Naive B cell (primary cell): ENCODE measurements at regions not wholly inside any gene's neighbourhood (a gene's known extent, or its start where the extent isn't known, plus 50 kb on each side); places are given as distances from the start of the nearest gene placed in this dataset.

Experiments used
- ATAC-seq, 2 donors: fragments of 150-1000 bp; cut with Tn5 transposase; 2 replicates each; pipeline ENCODE4 v1.10.0; 2021; ENCODE audit warnings: low read depth in 2 of 2, mild to moderate bottlenecking in 2 of 2, moderate library complexity in 2 of 2
- DNase-seq: peaks from one replicate; pipeline ENCODE4 v3.0.0; 2022
- H3K27ac Mint-ChIP-seq, 6 donors: one replicate each; pipeline ENCODE4 v1.8.0; 2020 to 2022; ENCODE audit warnings: mild to moderate bottlenecking in 6 of 6, mixed read lengths in 6 of 6, moderate library complexity in 5 of 6, inconsistent platforms in 2 of 6
- H3K27me3 Mint-ChIP-seq, 3 donors: one replicate each; pipeline ENCODE4 v1.8.0; 2021 to 2022; ENCODE audit warnings: mixed read lengths in 3 of 3, mild to moderate bottlenecking in 1 of 3
- H3K36me3 Mint-ChIP-seq, 2 donors: one replicate each; pipeline ENCODE4 v1.8.0; 2020 to 2022; ENCODE audit warnings: mixed read lengths in 2 of 2, inconsistent platforms in 1 of 2, mild to moderate bottlenecking in 1 of 2
- H3K4me1 Mint-ChIP-seq, 3 donors: one replicate each; pipeline ENCODE4 v1.8.0; 2020 to 2022; ENCODE audit warnings: mixed read lengths in 3 of 3, inconsistent platforms in 1 of 3, mild to moderate bottlenecking in 1 of 3, moderate library complexity in 1 of 3
- H3K4me3 Mint-ChIP-seq, 8 donors: one replicate each; pipeline ENCODE4 v1.8.0; 2020 to 2022; ENCODE audit warnings: mild to moderate bottlenecking in 8 of 8, mixed read lengths in 8 of 8, moderate library complexity in 8 of 8, inconsistent platforms in 2 of 8
- H3K9me3 Mint-ChIP-seq, 7 donors: one replicate each; pipeline ENCODE4 v1.8.0; 2020 to 2022; ENCODE audit warnings: mixed read lengths in 7 of 7, mild to moderate bottlenecking in 5 of 7, inconsistent platforms in 2 of 7, moderate library complexity in 1 of 7

DNA sequence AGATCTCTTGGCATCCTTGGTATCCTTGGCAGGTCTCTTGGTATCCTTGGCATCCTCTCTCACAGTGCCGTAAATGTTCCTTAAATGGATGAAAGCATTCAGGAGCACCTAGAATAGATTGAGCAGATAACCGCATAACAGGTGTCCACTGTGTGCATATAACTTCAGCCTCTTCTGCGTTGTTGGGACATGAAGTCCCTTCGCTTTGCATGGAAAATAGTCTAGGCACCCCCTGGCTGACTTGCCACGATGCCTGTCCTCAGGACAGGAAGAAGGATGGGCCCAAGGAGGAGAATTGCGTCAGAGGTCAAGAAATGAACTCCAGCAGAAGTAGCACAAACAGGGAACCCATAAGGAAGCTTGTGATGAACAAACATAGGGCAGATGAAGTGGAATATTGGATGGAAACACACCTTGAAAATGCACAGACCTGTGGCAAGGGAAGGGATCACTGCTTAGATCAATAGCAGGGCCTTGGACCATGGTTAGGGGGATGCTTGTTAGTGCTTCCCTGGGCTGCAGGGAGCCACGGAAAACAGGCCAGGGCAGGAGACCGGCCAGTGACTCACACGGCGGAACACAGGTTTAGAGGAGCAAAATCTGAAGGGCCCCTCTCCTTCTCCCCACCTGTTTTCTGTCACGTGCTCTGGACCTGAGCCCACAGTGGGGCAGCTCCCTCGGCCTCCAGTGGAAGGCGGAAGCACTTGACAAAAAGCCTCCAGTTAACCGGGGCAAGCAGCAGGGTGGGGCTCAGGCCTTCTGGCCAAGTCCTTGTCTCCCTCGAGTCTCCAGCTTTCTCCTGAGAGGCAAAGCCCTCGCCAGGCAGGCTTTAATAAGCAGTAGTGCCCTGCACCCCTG is 99.2 kb upstream of the ASAP2 start:
- no peak for ATAC-seq
- Mint-ChIP-seq H3K36me3 (no peaks in the 10 kb centered on the region), H3K27me3 (peaks cover 3 to 5% (median 4%) of the 10 kb centered on the region in 3 donors)

DNA sequence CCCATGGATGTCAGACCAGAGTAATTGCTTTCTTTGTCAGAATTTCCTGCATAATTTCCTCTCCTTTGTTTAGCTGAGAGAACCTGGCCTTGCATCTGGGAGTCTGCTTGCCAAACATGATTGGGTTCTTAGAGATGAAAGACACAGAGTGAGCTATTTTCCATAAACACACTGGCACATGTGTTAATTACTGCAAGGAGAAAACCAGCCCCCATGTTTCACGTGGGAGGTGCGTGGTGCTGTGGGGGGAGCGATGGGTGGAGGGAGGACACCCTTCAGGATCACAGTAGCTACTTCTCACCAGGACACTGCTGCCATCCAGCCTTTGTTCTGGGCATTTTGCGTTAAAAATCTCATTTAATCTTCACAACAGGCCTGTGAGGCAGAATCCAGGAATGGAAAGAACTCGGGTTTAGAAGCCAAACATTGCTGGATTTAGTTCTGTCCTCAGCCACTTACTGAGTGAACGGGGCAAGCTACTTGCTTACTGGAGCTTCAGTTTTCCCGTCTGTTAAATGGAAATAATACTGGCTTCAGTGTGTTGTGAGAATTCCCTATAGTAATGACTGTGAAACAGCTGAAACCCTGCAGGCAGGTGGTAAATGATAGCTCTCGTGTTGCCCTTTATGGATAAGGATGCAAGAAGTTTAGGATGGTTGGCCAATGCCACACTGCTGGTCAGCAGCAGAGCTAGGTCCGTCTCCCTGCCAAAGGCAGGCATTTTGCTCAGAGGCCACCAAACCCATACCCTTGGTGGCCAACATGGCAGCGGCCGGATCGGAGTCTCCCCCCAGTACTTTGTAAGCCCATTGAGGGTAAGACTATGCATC is 100.1 kb upstream of the ASAP2 start:
- Mint-ChIP-seq H3K27me3 (no peaks in the 10 kb centered on the region), H3K36me3 (no peaks in the 10 kb centered on the region), H3K4me1 (no peaks in the 10 kb centered on the region), H3K4me3 (no peak overlapping the region), H3K9me3 (no peaks in the 10 kb centered on the region), H3K27ac (no peak overlapping the region)
- ATAC-seq (no peak), DNase-seq (no peak)

More for the DNA sequence above, 99.2 kb upstream of the ASAP2 start:
- Mint-ChIP-seq H3K4me1 (peaks cover 0 to 2% (median 0%) of the 10 kb centered on the region in 3 donors), H3K4me3 (no peak overlapping the region), H3K27ac (no peak overlapping the region), H3K9me3 (no peaks in the 10 kb centered on the region)
- no peak for DNase-seq

DNA sequence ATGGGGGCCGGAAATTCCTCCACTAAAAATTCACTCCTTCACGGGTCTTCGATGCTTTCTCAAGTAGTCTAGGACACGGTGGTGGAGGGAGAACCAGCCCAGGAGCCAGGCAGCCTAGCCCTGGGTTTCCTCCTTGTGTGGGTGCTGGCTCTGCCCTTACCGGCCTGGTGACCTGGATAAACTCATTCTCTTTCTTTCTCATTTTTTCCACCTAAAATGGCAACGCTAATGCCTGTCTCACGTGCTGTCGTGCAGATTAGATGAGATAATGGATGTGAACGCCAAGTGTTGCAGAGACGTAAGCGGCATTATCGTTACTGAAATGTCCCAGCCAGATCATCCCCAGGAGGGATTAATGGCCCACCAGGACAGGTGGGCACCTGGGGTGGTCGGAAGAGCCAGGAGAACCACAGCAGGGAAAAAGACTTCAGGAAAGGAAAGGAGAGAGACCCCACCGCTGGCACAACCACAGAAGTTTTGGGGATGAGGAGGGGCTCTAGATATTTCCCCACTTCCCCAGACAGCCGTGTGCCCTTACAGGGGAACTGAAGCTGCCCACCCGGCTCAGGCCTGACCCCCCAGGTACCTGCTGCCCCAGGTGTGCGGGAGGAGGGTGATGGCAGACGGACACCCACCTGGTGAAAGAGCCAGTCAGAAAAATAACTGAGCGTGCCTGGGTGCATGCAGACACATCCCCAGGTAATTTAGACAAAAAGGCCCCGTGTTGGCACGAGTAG is 100.8 kb upstream of the ASAP2 start:
- H3K27me3 Mint-ChIP-seq = no peaks in the 10 kb centered on the region
- H3K27ac Mint-ChIP-seq = no peak overlapping the region
- no peaks in the 10 kb centered on the region for H3K4me1 Mint-ChIP-seq
- H3K4me3 Mint-ChIP-seq = no peak overlapping the region
- H3K9me3 Mint-ChIP-seq = no peaks in the 10 kb centered on the region
- ATAC-seq (no peak), DNase-seq (no peak)
- H3K36me3 Mint-ChIP-seq = no peaks in the 10 kb centered on the region

- Mint-ChIP-seq H3K4me1 (peaks cover 0 to 2% (median 0%) of the 10 kb centered on the region in 3 donors), H3K27me3 (peaks cover 0 to 5% (median 0%) of the 10 kb centered on the region in 3 donors), H3K9me3 (no peaks in the 10 kb centered on the region), H3K36me3 (no peaks in the 10 kb centered on the region), H3K4me3 (no peak overlapping the region), H3K27ac (no peak overlapping the region)
- ATAC-seq = no peak
- DNase-seq = no peak
These were observed 100.3 kb upstream of the MBOAT2 start for GRCh38 chr2:9103663-9104277.

DNA sequence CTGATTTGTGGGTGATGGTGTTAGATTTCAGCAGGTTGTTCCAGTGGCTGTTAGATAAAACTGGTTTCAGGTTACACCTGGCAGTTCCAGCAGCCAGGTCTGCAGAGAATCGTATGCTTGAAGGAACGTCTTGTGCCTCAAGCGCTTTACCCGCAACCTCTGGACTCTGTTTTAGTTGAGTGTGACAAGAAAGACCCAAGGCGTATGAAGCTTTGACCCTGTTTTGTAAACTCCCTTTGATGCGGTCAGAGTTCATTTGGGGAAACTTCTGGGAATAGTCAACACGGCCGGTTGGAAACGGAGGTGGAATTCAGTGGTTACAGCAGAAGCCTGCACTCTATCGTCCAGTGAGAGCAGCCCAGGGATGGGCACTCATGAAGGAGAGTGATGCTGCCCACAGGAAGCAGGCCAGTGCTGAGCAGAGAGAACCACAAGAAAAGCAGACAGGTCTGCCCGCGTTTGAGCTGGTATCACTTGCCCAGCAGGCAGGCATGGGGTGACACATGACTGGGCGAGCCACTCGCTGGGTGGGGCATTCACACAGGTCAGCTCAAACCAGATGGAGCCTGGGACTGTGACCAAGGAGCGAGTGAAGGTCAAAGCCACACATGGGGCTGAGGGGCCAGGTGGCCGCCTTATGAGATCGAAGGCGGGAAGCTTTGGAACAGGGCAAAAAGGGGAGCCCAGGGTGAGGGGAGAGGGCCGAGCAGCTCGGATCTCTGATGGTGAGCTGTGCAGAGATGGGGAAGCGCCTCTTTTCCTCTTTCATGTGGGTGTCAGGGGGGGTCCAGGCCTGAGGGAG is 99.6 kb upstream of the MBOAT2 start:
- ATAC-seq (no peak), DNase-seq (no peak)
- Mint-ChIP-seq H3K27ac (no peak overlapping the region), H3K36me3 (no peaks in the 10 kb centered on the region), H3K4me3 (no peak overlapping the region), H3K27me3 (peaks cover 0 to 5% (median 0%) of the 10 kb centered on the region in 3 donors), H3K4me1 (peaks cover 0 to 2% (median 0%) of the 10 kb centered on the region in 3 donors), H3K9me3 (no peaks in the 10 kb centered on the region)

GRCh38 chr2:9101763-9102425 is 98.4 kb upstream of the MBOAT2 start:
- H3K4me1 Mint-ChIP-seq = peaks cover 0 to 2% (median 0%) of the 10 kb centered on the region in 3 donors
- no peaks in the 10 kb centered on the region for H3K9me3 Mint-ChIP-seq
- H3K27me3 Mint-ChIP-seq = peaks cover 0 to 13% (median 5%) of the 10 kb centered on the region in 3 donors
- ATAC-seq (no peak), DNase-seq (no peak)
- H3K36me3 Mint-ChIP-seq = no peaks in the 10 kb centered on the region
- no peak overlapping the region for H3K27ac Mint-ChIP-seq
- no peak overlapping the region for H3K4me3 Mint-ChIP-seq

GRCh38 chr2:9100080-9100876 is 96.8 kb upstream of the MBOAT2 start:
- H3K4me1 Mint-ChIP-seq = peaks cover 0 to 6% (median 0%) of the 10 kb centered on the region in 3 donors
- H3K9me3 Mint-ChIP-seq = no peaks in the 10 kb centered on the region
- no peak for DNase-seq
- H3K36me3 Mint-ChIP-seq = no peaks in the 10 kb centered on the region
- no peak overlapping the region for H3K27ac Mint-ChIP-seq
- H3K27me3 Mint-ChIP-seq = peaks cover 5 to 21% (median 12%) of the 10 kb centered on the region in 3 donors
- no peak for ATAC-seq
- no peak overlapping the region for H3K4me3 Mint-ChIP-seq

GRCh38 chr2:9099341-9099751 is 95.9 kb upstream of the MBOAT2 start:
- DNase-seq = no peak
- Mint-ChIP-seq H3K4me3 (no peak overlapping the region), H3K27ac (no peak overlapping the region)

DNA sequence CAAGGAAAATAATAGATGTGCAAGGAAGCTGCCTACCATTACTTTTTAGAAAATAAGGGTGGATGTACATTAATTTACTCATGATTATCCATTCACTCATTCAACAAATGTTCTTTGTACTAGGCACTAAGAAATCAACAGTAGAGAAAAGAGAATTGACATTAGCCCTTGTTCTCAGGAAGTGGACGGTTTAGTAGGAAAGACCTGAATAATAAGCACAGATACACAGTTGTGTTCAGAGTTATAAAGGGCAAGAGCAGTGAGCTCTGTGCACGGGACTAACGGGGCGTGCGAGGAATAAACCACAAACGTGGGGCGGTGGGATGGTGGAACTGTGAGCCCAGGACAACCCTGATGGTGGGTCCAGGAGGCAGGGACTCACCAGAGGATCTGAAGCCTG is 94.4 kb upstream of the MBOAT2 start:
- H3K9me3 Mint-ChIP-seq = no peaks in the 10 kb centered on the region
- DNase-seq = no peak
- peak overlapping the region in 1 of 6 donors; percentile 70 for H3K27ac Mint-ChIP-seq
- peaks cover 19 to 38% (median 34%) of the 10 kb centered on the region in 3 donors for H3K27me3 Mint-ChIP-seq
- H3K36me3 Mint-ChIP-seq = no peaks in the 10 kb centered on the region
- no peak overlapping the region for H3K4me3 Mint-ChIP-seq
- peaks cover 8 to 10% (median 9%) of the 10 kb centered on the region in 3 donors for H3K4me1 Mint-ChIP-seq
- ATAC-seq = no peak

More at GRCh38 chr2:9099341-9099751, 95.9 kb upstream of the MBOAT2 start:
- Mint-ChIP-seq H3K9me3 (no peaks in the 10 kb centered on the region), H3K4me1 (peaks cover 1 to 6% (median 2%) of the 10 kb centered on the region in 3 donors), H3K27me3 (peaks cover 12 to 24% (median 19%) of the 10 kb centered on the region in 3 donors), H3K36me3 (no peaks in the 10 kb centered on the region)
- no peak for ATAC-seq

GRCh38 chr2:9097239-9097638 is 93.8 kb upstream of the MBOAT2 start:
- Mint-ChIP-seq H3K27me3 (peaks cover 19 to 39% (median 38%) of the 10 kb centered on the region in 3 donors), H3K36me3 (no peaks in the 10 kb centered on the region), H3K4me1 (peaks cover 9 to 10% (median 10%) of the 10 kb centered on the region in 3 donors), H3K9me3 (no peaks in the 10 kb centered on the region), H3K4me3 (no peak overlapping the region), H3K27ac (peak overlapping the region in 2 of 6 donors; percentile 2 to 7)
- DNase-seq (no peak), ATAC-seq (no peak)

GRCh38 chr2:9096761-9097160 is 93.3 kb upstream of the MBOAT2 start:
- Mint-ChIP-seq H3K27me3 (peaks cover 19 to 39% (median 38%) of the 10 kb centered on the region in 3 donors), H3K9me3 (no peaks in the 10 kb centered on the region), H3K4me1 (peaks cover 9 to 10% (median 10%) of the 10 kb centered on the region in 3 donors), H3K4me3 (no peak overlapping the region), H3K27ac (no peak overlapping the region), H3K36me3 (no peaks in the 10 kb centered on the region)
- ATAC-seq (no peak), DNase-seq (no peak)
